Heart right ventricle (tissue), 16 donors: ENCODE measurements at regions not wholly inside any gene's neighbourhood (a gene's known extent, or its start where the extent isn't known, plus 50 kb on each side); places are given as distances from the start of the nearest gene placed in this dataset.

Source experiments
- ATAC-seq, 8 donors: fragments of 200-7000 bp; cut with Tn5 transposase; one replicate each; pipeline ENCODE4 v1.9.1; 2020; ENCODE audit warnings: mild to moderate bottlenecking in 8 of 8, moderate library complexity in 8 of 8, moderate number of reproducible peaks in 1 of 8
- DNase-seq, 2 donors: peaks; one replicate each; pipeline ENCODE4 v3.0.0-alpha.2; 2020
- H3K27ac ChIP-seq, 10 donors: fragments of 200-600 bp; sonication (generic) in 2 of 10; one replicate each; pipeline versions ENCODE4 v1.5.0 to v1.8.0; 2020 to 2022; ENCODE audit warnings: mild to moderate bottlenecking in 3 of 10
- H3K27me3 ChIP-seq, 7 donors: fragments of 200-600 bp; one replicate each; pipeline ENCODE4 v1.8.0; 2021 to 2022; ENCODE audit warnings: mild to moderate bottlenecking in 2 of 7
- H3K36me3 ChIP-seq, 9 donors: fragments of 200-600 bp; sonication (generic) in 1 of 9; one replicate each; pipeline versions ENCODE4 v1.5.0 to v1.8.0; 2020 to 2022; ENCODE audit warnings: mild to moderate bottlenecking in 2 of 9
- H3K4me1 ChIP-seq, 9 donors: fragments of 200-600 bp; sonication (generic) in 1 of 9; one replicate each; pipeline versions ENCODE4 v1.5.0 to v1.8.0; 2020 to 2022; ENCODE audit warnings: mild to moderate bottlenecking in 4 of 9
- H3K4me3 ChIP-seq, 10 donors: fragments of 200-600 bp; sonication (generic) in 2 of 10; one replicate each; pipeline versions ENCODE4 v1.5.0 to v1.8.0; 2020 to 2022; ENCODE audit warnings: mild to moderate bottlenecking in 7 of 10, moderate library complexity in 2 of 10
- H3K9me3 ChIP-seq, 11 donors: fragments of 200-600 bp in 10 of 11; sonication (generic) in 2 of 11; one replicate each; pipeline versions ENCODE4 v1.5.0 to v1.8.0; 2013 to 2022; ENCODE audit warnings: mild to moderate bottlenecking in 2 of 11, control low read depth in 1 of 11, moderate library complexity in 1 of 11
- WGBS, 2 donors: extraction: QIAGEN DNeasy Blood & Tissue Kit; methylation state at CpG; one replicate each; pipeline ENCODE4 v1.1.7; 2013; ENCODE audit warnings: inconsistent platforms in 1 of 2; 5-methylcytosine and 5-hydroxymethylcytosine counted together
- intact Hi-C, 10 donors: fragments of 100-400 bp; cut with DNase I; formaldehyde crosslinking; loops; one replicate each; pipeline versions ENCODE4 v1.11.1 to v1.14.2; 2022
- TF ChIP-seq, protein P1 (sequence below), 9 donors: fragments of 200-600 bp; sonication (generic) in 2 of 9; IDR thresholded peaks; one replicate each; pipeline versions ENCODE4 v1.5.0 to v1.8.0; 2021 to 2022; ENCODE audit warnings: antibody characterized with exemption in 9 of 9, mild to moderate bottlenecking in 5 of 9, moderate library complexity in 1 of 9
- donor health status: Arrhythmogenic right ventricular cardiomyopathy.
- donor health status: ischemic (EF 13 %, LVEDD 7.1; RV severe dilation, severe dysfunction).
- donor health status: healthy with polysubstance abuse.
- donor health status: DM: no; HTN: yes; CAD: no.
- donor health status: DM: no; HTN: no; CAD: no.
- donor health status: ischemic (EF 25% LVEDD 6.9; RV normal size, moderate dysfunction).
- donor health status: ischemic (EF 25% LVEDD 5.7; RV mildly dilated, moderate dysfunction).
- donor health status: healthy.
- donor health status: DM: yes; HTN: yes; CAD: no.
- donor health status: Ischemic cardiomyopathy.
- donor health status: ischemic (EF 35%, LVEDD 5.7; RV mildly dilated, moderate dysfunction).
- donor health status: nonischemic (EF 11% LVEDD 7.7; RV severe dilation, severe dysfunction).
- donor health status: DM: yes; HTN: yes; CAD: no.
- donor health status: PGD.
- donor health status: ischemic (EF 29% LVEDD 5.4; RV normal size, mild dysfunction).
- donor health status: nonischemic (EF 23%, LVEDD 6.1; RV moderate dilation, normal function).

GRCh38 chr4:136283977-136284376, 1248.3 kb downstream of the PCDH18 start:
- H3K27ac ChIP-seq, result no peak overlapping the region
- 72 to 73% methylated on average over 2 of the region's 2 CpGs for WGBS, 2 donors
- no peaks in the 10 kb centered on the region for H3K4me1 ChIP-seq
- TF ChIP-seq, protein P1, sequence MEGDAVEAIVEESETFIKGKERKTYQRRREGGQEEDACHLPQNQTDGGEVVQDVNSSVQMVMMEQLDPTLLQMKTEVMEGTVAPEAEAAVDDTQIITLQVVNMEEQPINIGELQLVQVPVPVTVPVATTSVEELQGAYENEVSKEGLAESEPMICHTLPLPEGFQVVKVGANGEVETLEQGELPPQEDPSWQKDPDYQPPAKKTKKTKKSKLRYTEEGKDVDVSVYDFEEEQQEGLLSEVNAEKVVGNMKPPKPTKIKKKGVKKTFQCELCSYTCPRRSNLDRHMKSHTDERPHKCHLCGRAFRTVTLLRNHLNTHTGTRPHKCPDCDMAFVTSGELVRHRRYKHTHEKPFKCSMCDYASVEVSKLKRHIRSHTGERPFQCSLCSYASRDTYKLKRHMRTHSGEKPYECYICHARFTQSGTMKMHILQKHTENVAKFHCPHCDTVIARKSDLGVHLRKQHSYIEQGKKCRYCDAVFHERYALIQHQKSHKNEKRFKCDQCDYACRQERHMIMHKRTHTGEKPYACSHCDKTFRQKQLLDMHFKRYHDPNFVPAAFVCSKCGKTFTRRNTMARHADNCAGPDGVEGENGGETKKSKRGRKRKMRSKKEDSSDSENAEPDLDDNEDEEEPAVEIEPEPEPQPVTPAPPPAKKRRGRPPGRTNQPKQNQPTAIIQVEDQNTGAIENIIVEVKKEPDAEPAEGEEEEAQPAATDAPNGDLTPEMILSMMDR (IDR thresholded peaks at IDR 0.05), result no peak
- peaks cover 0 to 9% (median 0%) of the 10 kb centered on the region in 11 donors for H3K9me3 ChIP-seq
- no peaks in the 10 kb centered on the region for H3K36me3 ChIP-seq
- no peak for DNase-seq
- H3K4me3 ChIP-seq, result no peak overlapping the region
- no peak for ATAC-seq
- intact Hi-C loops, result no loop called here
- H3K27me3 ChIP-seq, result no peaks in the 10 kb centered on the region

DNA sequence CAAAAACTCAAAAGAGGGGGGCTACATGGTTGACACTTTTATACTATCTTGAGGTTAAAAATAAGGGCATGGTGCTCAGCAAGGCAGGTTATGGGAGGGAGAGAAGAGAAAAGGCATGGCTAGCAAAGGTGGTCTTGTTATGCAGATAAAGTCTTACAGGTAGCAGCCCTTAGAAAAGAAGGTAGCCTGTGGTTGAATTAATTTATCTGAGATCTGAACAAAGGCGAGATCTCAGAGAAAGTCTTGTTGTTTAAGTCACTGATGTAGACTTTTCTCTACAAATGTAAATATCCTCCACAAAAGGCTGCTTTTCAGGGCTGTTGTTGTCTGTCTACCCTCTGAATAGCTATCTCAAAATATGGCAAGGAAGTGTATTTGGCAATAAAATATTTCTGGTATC, 1250.4 kb downstream of the PCDH18 start:
- Histone ChIP-seq H3K36me3 (no peaks in the 10 kb centered on the region), H3K4me1 (no peaks in the 10 kb centered on the region), H3K27me3 (no peaks in the 10 kb centered on the region), H3K9me3 (peaks cover 0 to 9% (median 0%) of the 10 kb centered on the region in 11 donors), H3K27ac (no peak overlapping the region), H3K4me3 (no peak overlapping the region)
- TF ChIP-seq, protein P1 (IDR thresholded peaks at IDR 0.05), result no peak
- no peak for DNase-seq
- ATAC-seq, result no peak
- intact Hi-C loops, result no loop called here
- 47 to 48% methylated on average over 1 of the region's 1 CpG for WGBS, 2 donors

- TF ChIP-seq, protein P1 (IDR thresholded peaks at IDR 0.05), result no peak
- H3K4me3 ChIP-seq, result no peak overlapping the region
- H3K9me3 ChIP-seq, result peaks cover 0 to 9% (median 0%) of the 10 kb centered on the region in 11 donors
- no peaks in the 10 kb centered on the region for H3K36me3 ChIP-seq
- no peak overlapping the region for H3K27ac ChIP-seq
- ATAC-seq (no peak), DNase-seq (no peak)
- WGBS, 2 donors, result 62 to 70% methylated on average over 6 of the region's 6 CpGs
- H3K4me1 ChIP-seq, result no peaks in the 10 kb centered on the region
- intact Hi-C loops, result no loop called here
- no peaks in the 10 kb centered on the region for H3K27me3 ChIP-seq
Measured at GRCh38 chr4:136281307-136281706, 1251.0 kb downstream of the PCDH18 start.

DNA sequence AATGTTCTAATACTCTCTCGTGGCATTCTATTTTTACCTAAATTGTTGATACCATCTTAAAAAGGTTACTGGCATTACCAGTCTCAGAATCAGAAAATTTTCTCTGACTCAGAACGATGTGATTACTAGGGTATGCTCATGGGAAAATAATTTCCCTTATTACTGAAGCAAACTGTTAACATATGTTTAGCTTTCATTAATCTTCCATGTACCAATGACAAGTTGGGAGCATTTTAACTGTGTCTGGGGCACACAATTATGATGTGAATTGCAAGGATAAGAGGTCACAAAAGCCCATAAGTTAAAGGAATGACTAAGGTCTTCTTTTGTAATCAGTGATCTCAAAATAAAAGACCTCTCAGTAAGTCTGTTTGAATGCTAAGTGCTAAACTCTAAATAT, 1254.6 kb downstream of the PCDH18 start:
- no peak for ATAC-seq
- TF ChIP-seq, protein P1 (IDR thresholded peaks at IDR 0.05), result no peak
- DNase-seq, result no peak
- H3K36me3 ChIP-seq, result no peaks in the 10 kb centered on the region
- no peaks in the 10 kb centered on the region for H3K27me3 ChIP-seq
- H3K27ac ChIP-seq, result no peak overlapping the region
- no peaks in the 10 kb centered on the region for H3K9me3 ChIP-seq
- intact Hi-C loops, result no loop called here
- H3K4me1 ChIP-seq, result no peaks in the 10 kb centered on the region
- H3K4me3 ChIP-seq, result no peak overlapping the region
- WGBS, 2 donors, result 43 to 56% methylated on average over 2 of the region's 2 CpGs

GRCh38 chr4:136246876-136247275, 1285.4 kb downstream of the PCDH18 start:
- TF ChIP-seq, protein P1 (IDR thresholded peaks at IDR 0.05), result no peak
- 51 to 63% methylated on average over 2 of the region's 2 CpGs for WGBS, 2 donors
- ATAC-seq, result no peak

More at GRCh38 chr4:136246876-136247275, 1285.4 kb downstream of the PCDH18 start:
- no peak overlapping the region for H3K4me3 ChIP-seq
- H3K4me1 ChIP-seq, result no peaks in the 10 kb centered on the region
- H3K27me3 ChIP-seq, result no peaks in the 10 kb centered on the region
- no peaks in the 10 kb centered on the region for H3K36me3 ChIP-seq
- H3K27ac ChIP-seq, result no peak overlapping the region
- no peaks in the 10 kb centered on the region for H3K9me3 ChIP-seq
- no peak for DNase-seq
- intact Hi-C loops, result no loop called here
